ENCODE measurements at regions not wholly inside any gene's neighbourhood (a gene's known extent, or its start where the extent isn't known, plus 50 kb on each side); places are given as distances from the start of the nearest gene placed in this dataset.

- no peaks in the 10 kb centered on the region for H3K79me2 ChIP-seq (ENCODE audit: insufficient read depth, low read depth, low read length)
- no TSS peak for BruUV-seq (replicated peaks)
- H3K9me2 ChIP-seq (ENCODE audit: insufficient read depth, low read length), result no peaks in the 10 kb centered on the region
- intact Hi-C loops (cut with micrococcal nuclease; ENCODE audit: unreplicated experiment), result no loop called here
- DNase-seq (ENCODE audit: low spot score), result no peak
- H3K4me3 ChIP-seq (ENCODE audit: low read depth, low read length, poor library complexity, severe bottlenecking), result no peak overlapping the region
- H2AFZ ChIP-seq (ENCODE audit: low read length), result no peak overlapping the region
- no peaks in the 10 kb centered on the region for H3K9me3 ChIP-seq (ENCODE audit: low read length)
- H4K20me1 ChIP-seq (ENCODE audit: insufficient read depth, low read length), result no peaks in the 10 kb centered on the region
- H3K27ac ChIP-seq (ENCODE audit: low read depth, low read length, poor library complexity, severe bottlenecking), result no peak overlapping the region
- no peaks in the 10 kb centered on the region for H3K4me1 ChIP-seq (ENCODE audit: insufficient read depth, low read length, poor library complexity, severe bottlenecking)
- H3K4me2 ChIP-seq (ENCODE audit: low read length), result no peak overlapping the region
- TF ChIP-seq EZH2phosphoT487 (IDR thresholded peaks at IDR 0.05; ENCODE audit: borderline replicate concordance, low read depth, low read length), result no peak
- TF ChIP-seq CTCF (conservative IDR thresholded peaks at IDR 0.05; ENCODE audit: low read length), result no peak
- CTCF ChIA-PET (ENCODE audit: unreplicated experiment), result no interaction called here
- H3K36me3 ChIP-seq (ENCODE audit: insufficient read depth, low read length), result no peaks in the 10 kb centered on the region
- POLR2A ChIA-PET, result no interaction called here
These were observed 101.4 kb upstream of the SIRPA start for GRCh38 chr20:1793821-1794220.

- CTCF ChIA-PET (ENCODE audit: unreplicated experiment), result no interaction called here
- no peak for DNase-seq (ENCODE audit: low spot score)
- H3K36me3 ChIP-seq (ENCODE audit: insufficient read depth, low read length), result no peaks in the 10 kb centered on the region
- no peaks in the 10 kb centered on the region for H3K9me3 ChIP-seq (ENCODE audit: low read length)
- no peak overlapping the region for H3K4me3 ChIP-seq (ENCODE audit: low read depth, low read length, poor library complexity, severe bottlenecking)
- H2AFZ ChIP-seq (ENCODE audit: low read length), result no peak overlapping the region
- no peaks in the 10 kb centered on the region for H3K9me2 ChIP-seq (ENCODE audit: insufficient read depth, low read length)
- POLR2A ChIA-PET, result no interaction called here
- H3K27ac ChIP-seq (ENCODE audit: low read depth, low read length, poor library complexity, severe bottlenecking), result no peak overlapping the region
- H3K4me1 ChIP-seq (ENCODE audit: insufficient read depth, low read length, poor library complexity, severe bottlenecking), result no peaks in the 10 kb centered on the region
- H3K4me2 ChIP-seq (ENCODE audit: low read length), result no peak overlapping the region
- no TSS peak for BruUV-seq (replicated peaks)
- H4K20me1 ChIP-seq (ENCODE audit: insufficient read depth, low read length), result no peaks in the 10 kb centered on the region
- TF ChIP-seq EZH2phosphoT487 (IDR thresholded peaks at IDR 0.05; ENCODE audit: borderline replicate concordance, low read depth, low read length) (no peak), CTCF (conservative IDR thresholded peaks at IDR 0.05; ENCODE audit: low read length) (no peak)
- intact Hi-C loops (cut with micrococcal nuclease; ENCODE audit: unreplicated experiment), result no loop called here
- H3K79me2 ChIP-seq (ENCODE audit: insufficient read depth, low read depth, low read length), result no peaks in the 10 kb centered on the region
These were observed 102.9 kb upstream of the SIRPA start for GRCh38 chr20:1792274-1792673.

GRCh38 chr20:1790386-1790785, 104.8 kb upstream of the SIRPA start:
- H3K9me2 ChIP-seq (ENCODE audit: insufficient read depth, low read length), result no peaks in the 10 kb centered on the region
- no peak for TF ChIP-seq EZH2phosphoT487 (IDR thresholded peaks at IDR 0.05; ENCODE audit: borderline replicate concordance, low read depth, low read length)
- no peak for TF ChIP-seq CTCF (conservative IDR thresholded peaks at IDR 0.05; ENCODE audit: low read length)
- intact Hi-C loops (cut with micrococcal nuclease; ENCODE audit: unreplicated experiment), result no loop called here
- DNase-seq (ENCODE audit: low spot score), result no peak
- H3K79me2 ChIP-seq (ENCODE audit: insufficient read depth, low read depth, low read length), result no peaks in the 10 kb centered on the region
- CTCF ChIA-PET (ENCODE audit: unreplicated experiment), result interaction anchor here (1.4 kb wide), 1 partner anchor 10 kb away, joined by 5 read pairs; no protein-coding TSS in a partner anchor
- no peaks in the 10 kb centered on the region for H3K36me3 ChIP-seq (ENCODE audit: insufficient read depth, low read length)
- H3K9me3 ChIP-seq (ENCODE audit: low read length), result no peaks in the 10 kb centered on the region
- H3K27ac ChIP-seq (ENCODE audit: low read depth, low read length, poor library complexity, severe bottlenecking), result no peak overlapping the region
- H3K4me1 ChIP-seq (ENCODE audit: insufficient read depth, low read length, poor library complexity, severe bottlenecking), result no peaks in the 10 kb centered on the region
- H3K4me3 ChIP-seq (ENCODE audit: low read depth, low read length, poor library complexity, severe bottlenecking), result no peak overlapping the region
- no peak overlapping the region for H3K4me2 ChIP-seq (ENCODE audit: low read length)
- H2AFZ ChIP-seq (ENCODE audit: low read length), result no peak overlapping the region
- H4K20me1 ChIP-seq (ENCODE audit: insufficient read depth, low read length), result no peaks in the 10 kb centered on the region
- no TSS peak for BruUV-seq (replicated peaks)
- POLR2A ChIA-PET, result no interaction called here
